SHP77 treated with DMSO at 0.1 percent for 48 hours (cell line): ENCODE measurements at regions not wholly inside any gene's neighbourhood (a gene's known extent, or its start where the extent isn't known, plus 50 kb on each side); places are given as distances from the start of the nearest gene placed in this dataset.
A peak's percentile ranks its signal among the peaks of the same experiment; 100 is the strongest.

Experiments
- DNase-seq: peaks from one replicate; lab custom pipeline; 2025; lab: John Stamatoyannopoulos, UW

DNA sequence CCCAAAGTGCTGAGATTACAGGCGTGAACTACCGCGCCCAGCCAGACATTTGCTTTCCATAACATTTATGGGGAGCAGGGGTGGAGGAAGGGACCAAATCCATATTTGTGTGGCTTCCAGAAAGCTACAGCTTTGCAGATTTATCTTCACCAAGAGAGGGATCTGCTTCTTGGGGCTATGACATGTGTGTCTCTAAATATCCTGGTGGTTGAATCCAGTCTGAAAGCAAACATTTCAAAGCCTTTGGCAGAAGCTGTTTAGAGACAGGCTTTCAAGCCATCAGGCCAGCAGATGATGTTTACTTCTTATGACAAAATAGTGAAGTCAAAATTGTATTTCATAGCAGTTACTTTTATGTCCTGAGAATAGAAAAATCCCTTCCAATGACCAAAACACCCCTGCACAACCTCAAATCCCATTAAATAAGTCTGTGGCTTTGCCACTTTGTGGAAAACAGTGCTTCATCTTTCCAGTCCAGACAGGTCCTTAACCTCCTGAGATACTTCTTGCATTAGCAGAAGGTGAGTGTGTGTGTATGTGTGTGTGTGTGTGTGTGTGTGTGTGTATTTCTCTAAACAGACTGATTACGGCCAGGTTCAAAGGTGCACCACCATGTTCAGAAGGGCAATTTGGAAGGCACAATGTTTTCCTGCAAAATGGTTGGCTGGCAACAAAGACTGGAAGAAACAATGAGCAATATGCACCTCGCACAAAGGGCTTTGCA is 191.4 kb upstream of the LRIG1 start:
- no peak for DNase-seq

DNA sequence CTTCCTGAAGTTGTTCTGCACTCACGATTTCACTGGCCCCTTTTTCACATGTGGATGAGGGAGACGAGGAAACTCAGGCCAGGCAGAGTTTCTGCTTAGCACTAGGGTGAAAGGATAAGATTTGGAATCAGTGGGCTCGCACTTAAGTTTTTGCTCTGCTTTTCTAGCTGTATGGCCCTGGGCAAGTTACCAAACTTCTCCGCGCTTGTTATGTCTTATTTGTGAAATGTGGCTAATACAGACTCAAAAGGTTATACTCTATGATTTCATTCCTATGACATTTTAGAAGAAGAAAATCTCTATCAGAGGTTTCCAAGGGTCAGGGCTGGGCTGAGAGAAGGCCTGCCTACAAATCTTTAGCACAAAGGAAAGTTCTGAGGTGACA is 191.9 kb upstream of the LRIG1 start:
- DNase-seq: no peak

DNA sequence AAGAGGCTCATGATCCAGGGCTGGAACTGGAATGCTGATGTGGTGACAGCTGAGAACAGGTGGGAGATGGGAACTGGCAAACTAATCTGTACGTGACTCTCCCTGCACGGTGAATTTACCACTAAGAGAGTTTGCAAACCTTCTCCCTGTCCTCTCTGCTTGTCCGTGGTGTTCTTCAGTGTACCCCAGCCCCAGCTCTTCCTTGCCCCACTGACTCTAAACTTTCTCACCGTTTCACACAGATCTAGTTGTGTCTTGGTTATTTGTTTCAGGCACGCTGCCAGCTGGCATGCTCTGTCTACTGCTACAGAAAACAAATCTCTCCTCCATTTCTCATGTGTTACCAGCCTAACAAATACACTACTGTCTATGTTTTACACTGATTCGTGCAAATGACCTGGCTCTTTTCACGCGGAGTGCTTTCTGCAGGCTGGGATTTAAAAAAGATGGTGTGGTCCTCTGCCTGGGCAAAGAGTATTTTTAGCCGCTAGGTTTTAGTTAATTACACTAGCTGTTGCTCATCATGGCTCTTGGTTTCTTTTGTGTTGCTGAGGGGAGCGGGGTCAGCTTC is 192.7 kb upstream of the LRIG1 start:
- DNase-seq: no peak

DNA sequence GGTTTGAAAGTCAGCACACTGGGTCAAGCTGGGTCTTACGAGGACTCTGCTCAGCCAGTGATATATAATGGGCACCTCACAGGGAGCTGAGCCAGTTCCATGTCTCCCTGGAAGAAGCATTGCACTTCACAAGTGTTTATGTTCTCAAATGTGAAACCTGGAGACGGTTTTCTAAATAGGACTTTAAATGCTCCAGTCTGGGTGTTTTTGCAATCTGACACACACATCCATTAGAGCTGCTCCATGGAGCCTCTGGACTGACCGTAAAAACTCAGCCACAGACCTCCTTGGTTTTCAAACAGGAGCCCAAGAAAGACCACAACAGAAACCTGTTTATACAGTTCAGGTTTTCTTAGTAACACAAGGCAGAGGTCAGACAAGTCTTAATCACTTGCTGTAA is 201.3 kb upstream of the LRIG1 start:
- DNase-seq: no peak

DNA sequence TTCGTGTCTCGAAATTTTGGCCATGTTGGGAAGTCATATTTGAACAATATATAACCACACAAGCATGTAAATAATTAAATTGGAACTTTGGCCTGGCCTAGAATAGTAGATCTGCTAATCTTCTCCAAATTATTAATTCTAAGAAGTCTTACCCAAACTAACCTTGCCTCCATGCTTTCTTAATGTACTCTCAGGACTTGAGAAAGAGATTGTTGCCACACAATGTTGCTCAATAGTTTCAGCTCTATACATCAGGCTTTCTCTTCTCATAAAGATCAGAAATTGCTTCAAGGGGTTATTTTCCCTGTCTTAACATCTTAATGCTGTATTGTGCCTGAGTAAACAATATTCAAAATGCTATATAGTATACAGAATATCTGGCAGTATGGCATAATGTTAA is 202.7 kb upstream of the LRIG1 start:
- no peak for DNase-seq

DNA sequence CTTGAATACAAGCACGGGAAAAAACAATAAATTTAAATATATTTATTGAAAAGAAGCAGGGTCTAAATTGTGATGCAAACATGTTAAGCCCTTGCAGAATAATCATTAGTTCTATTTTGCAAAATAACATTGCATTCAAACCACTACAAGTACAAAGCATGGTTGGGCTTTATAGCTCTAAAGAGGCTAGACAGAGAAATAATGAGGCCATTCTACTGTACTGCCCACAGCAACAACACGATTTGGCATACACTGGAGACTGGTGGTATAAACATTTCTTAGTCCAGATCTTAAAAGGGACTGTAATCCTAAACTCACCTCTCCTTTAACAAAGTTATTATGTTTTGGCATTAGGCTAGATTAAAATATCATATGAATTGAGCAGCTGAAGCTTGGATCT is 204.3 kb upstream of the LRIG1 start:
- DNase-seq: no peak

DNA sequence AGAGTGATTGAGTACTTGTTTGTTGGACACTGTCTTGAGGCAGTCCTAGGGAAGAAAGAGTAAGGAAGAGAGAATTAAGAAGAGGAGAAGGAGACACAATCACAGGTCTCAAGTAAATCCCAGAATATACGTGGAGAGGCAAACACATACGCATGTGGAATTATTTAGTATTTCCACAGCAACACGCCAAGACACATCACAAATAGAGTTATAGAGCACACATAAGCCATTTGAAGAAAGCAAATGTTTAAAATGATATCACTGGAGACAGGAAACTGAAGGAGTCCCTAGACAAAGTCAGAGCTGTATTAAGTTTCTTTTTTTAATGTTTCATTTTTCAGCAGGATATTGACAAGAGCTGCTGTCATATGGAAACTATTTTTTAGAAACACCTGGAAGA is 206.1 kb upstream of the LRIG1 start:
- no peak for DNase-seq

DNA sequence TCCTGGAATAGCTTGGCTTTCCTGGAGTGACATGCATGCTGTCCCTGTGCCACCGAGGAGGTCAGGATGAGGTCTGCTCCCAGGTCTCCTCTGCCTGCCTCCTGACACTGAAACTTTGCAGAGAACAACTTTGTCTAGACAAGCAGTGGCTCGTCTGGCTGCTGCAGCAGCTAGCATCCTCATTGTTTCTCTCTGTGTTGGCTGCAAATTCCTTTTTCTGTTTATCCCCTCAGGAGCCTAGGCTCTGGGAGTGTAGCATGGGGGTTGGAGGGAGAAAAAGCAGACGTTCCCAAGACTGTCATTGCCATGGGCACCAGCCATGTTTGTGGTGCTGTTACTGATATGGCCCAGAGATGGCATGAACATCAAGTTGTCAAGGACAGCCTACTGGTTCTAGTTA is 208.7 kb upstream of the LRIG1 start:
- DNase-seq: no peak

DNA sequence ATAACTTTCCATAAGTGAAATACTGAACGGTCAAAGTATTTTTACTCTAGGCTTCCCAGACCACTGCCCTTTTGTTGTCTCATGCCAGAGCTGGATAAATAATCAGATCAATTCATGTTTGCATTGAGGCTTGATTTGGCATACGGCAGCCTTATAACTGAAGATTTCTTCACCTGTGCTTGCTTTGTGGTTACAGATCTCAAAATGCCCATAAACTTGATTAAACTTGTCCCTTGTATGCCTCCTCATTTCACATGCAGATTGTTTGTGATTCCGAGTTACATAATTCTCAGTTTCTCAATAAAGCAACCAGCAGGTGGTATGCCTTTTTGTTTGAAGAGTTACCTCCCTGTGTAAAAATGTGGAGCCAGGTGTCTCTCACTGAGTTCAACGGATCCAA is 211.4 kb upstream of the LRIG1 start:
- peak; percentile 61 for DNase-seq

DNA sequence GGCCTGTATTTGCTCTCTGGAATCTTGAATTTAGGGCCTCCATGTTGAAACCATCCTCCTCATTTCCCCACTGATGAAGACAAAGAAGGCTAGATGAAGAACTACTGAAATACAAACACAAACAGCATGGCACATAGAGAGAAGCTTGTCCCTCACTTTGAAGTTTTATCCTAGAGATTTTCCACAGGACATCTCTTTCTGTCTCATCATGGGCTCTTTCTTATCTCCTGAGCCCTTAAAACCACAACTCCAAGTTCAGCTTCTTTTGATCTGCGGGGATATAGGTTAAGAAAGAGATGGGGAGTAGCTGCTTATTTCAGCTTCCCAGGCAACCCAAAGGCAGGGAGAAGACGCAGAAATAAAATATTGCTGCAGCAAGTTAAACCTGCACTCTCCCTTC is 213.1 kb upstream of the LRIG1 start:
- DNase-seq: no peak

DNA sequence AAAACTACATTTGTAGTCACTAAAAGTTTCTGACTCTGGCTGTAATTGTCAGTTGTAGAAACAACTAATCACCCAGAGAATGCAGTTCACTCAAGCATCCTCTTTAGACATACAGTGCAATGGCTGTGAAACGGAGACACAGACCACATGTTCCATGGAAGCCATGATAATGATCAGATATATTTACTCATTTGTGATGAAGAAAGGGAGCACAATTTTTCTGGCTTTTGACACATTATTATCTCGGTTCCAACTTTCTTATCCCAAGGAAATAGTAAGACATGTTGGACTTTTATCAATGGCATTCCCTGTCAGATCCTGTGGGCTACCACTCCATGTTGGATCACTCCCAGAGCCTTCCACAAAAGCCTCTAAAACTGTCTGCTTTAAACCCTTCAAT is 215.0 kb upstream of the LRIG1 start:
- DNase-seq: no peak

DNA sequence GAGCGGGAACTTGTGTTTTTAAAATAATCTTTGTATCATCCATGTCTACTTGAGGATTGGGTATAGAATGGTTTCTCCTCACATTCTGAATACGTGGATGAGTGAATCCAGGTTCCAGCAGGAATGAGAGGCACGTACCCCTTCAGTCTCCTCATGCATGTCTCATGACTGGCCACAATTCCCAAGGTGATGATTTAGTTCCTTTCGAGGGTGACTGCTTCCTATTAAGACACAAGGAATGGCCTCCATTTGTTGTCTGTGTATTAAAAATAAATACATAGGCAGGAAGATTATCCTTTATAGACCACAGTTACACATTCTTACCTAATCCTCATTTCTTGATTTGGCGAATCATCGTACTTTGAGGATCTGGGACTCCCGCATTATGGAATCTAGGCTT is 217.0 kb upstream of the LRIG1 start:
- DNase-seq: no peak

DNA sequence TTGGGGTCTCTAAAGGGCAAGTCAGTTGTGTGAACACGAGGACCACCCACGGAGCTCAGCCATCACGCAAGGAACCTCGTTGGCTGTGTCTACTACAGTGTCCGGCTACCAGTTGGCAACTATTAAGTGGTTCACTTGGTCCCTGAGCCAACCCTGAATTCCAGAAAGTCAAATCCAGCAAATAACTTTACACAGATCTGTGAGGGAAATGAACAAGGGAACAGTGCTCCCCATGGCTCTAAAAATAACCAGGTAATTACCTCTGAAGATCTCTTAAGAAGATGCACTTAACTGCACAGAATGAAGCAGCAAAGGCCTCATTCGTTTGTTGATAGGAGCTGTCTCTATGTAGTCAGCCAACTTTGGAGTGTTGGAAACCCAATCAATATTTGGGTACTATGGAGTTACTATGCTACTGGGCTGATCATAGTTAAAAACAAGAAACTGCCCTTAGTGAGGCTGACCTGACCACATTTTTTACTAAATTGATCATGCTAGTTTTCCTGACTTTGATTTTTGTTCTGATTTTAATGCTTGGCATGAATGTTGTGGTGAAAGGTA is 219.1 kb upstream of the LRIG1 start:
- no peak for DNase-seq

DNA sequence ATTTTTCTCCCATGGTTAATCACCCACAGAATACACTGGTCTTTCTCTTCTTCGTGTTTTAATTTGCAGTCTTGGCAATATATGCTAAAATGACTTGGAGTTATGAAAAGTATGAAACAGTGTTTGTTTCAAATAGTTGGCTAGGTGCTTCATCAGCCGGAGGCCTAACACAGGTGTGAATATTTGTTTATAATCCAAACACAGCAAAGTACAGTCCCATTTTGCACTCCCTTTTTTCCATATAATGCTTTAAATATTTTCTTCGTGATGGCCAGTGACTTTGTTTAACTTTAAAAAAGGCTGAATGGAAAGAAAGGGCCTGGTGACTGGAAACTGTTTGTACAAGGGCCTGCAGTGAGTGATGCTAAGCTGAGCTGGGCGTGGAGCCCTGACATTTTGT is 219.7 kb upstream of the LRIG1 start:
- no peak for DNase-seq

DNA sequence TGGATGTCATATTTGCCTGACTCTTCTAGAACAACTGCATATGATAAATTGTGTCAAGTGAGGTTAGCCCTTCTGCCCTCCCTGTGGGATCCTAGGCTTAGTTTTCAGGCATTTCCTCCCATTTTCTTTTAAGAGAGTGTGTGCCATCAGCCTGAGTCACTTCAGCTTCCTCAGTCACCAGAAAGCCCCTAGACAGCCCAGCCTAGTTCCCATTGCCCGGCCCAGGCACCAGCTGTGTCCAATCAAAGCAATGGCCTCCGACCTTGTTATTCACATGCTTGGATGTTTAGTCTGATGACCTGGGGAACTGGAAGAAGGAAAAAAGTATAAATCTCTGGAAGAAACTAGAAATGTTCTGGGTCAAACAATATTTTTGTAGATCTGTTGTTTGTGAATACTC is 221.9 kb upstream of the LRIG1 start:
- no peak for DNase-seq

DNA sequence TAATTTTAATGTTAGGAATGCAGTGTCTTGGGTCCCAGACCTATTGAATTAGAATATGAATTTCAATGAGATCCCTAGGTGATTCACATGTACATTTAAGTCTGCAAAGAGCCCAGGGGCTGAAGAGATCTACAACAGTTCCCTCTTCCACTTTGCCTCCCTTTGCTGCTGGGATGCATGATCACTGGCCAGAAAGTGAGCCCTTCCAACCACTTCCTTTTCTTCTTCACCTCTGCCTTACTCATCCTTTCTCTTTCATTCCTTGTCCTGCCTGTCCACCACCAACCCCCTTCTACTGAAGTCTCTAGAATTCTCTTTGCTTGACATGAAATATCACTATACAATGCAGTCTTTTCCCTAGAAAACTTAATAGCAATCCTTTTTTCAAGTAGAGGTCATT is 222.4 kb upstream of the LRIG1 start:
- DNase-seq: no peak

DNA sequence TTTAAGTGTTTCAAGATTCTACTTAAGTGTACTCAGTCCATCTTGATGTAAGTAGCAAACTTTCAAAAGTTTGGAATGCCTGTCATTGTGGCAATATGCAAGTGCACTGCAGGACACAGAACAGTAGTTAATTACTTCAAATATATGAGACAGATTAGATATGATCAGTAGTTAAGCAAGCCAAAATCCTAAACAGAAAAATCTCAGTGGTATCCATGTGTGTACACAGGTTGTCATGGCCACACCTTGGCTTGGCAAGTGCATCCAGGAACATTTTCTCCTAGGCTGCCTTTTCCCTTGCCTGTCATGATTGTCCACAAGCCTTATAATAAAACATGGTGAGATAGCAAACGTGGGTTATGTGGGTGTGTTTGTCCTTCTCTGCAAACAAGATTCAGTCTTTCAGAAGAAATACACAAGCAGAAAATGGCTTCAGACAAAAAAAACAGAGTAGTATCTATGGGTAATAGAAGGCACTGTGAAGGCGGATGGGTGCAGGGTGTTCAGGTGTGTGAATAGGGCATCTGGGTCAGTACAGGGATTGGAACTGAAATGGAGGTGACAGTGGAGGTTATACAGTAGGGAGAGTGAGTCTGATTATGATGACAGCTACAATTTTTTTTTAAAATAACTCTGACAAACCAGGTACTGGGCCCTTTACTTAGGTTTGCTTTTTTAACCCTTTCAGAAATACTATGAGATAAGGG is 229.0 kb upstream of the LRIG1 start:
- no peak for DNase-seq

DNA sequence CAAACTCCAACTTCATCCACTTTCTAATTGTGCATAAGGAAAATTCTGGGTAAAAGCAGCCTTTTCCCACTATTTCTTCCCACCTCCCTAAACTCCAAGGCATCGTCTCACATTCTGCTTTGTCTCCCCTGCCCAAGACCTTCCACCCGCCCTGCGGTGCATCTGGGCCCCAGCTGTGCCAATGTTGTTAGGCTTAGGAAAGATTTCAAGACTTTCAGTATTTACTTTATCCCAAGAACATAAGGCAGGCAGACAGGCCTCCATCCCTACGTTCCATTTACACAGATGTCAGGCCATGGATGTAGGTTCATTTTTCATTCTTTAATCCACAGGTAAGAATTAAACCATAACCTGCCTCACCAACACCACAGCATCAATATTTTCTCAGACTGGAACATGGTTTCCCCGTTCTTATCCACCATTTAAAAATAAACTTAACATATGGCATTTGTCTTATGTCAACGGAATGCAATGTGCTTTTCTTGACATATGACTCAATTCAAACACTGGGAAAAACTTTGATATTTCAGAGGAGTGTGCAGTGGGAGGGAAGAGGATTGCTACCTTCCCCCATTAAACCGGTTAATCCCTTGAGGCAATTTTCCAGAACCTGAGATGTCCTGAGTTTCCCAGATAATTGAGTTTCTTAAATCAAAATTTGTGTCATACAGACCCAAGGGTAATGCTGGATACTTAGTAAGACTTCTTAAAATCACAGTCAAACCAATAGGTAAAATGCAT is 238.0 kb upstream of the LRIG1 start:
- DNase-seq: no peak

DNA sequence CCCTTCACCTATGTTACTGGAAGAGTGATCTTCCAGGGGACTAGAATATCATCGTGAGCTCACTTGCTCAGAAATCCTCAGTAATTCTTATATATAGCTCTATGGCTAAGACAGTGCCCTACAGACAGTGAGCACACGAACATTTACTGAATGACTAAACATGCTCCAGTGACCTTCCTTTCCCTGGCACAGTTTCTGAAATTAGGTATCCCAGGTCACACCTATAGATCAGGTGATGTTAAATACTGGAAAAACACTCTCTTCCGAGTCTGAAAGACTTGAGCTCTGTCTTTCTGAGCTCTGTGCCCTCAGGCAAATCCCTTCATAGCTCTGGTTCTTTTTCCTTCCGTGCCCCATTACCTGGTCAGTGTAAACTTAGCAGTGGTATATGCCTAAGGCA is 239.4 kb upstream of the LRIG1 start:
- DNase-seq: no peak

DNA sequence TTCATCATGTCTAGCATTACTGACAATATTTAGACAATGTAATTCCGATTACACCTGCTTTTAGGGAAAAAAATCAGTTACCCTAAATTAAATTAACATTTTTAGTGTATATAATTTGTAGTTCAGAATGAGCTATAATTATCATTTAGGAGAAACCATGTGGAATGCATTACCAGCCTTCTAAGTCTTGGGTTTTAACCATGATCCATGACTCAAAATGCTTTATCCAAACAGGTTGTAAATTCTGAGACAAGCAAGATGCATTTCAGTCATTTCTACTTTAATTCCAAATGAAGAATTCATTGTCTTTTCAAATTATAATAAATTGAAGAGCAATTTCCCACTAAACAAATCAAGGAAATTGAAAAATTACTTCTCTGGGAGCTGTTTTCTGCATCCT is 243.7 kb upstream of the LRIG1 start:
- no peak for DNase-seq

DNA sequence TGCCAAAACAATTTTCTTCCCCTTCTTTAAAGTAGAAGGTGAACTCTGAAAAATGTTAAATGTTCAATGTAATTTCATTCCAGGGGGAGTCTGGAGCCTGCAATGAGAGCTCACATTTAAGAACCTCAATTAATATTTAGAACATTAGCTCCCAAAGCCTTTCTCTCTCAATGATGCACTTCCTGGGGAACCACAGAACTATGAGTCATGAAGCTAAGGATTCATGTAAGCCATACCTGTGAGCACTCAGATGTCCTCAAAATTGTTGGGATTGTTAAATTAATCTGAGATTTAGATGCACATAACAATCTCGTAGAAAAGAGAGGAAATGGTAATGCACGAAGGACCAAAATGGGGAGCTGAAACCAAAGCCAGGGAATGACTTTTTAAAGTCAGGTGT is 244.2 kb upstream of the LRIG1 start:
- DNase-seq: no peak

DNA sequence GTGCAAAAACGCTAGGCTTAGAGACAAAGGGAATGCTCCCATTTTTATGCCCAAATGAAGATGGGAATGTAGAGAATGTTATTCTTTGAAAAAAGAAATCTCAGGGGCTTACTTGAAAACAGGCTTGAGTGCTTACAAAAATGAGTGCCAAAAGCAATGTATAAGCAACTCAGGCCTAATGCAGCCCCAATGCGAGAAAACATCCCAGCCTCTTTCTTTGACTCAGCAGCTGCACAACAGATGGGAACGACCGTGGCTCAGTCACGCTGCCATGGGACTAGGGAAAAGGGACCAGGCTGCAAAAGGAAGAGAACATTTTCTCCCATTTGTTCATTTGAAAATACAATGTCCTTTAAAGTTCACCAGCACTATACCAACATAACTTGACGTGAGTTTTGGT is 246.4 kb upstream of the LRIG1 start:
- no peak for DNase-seq

DNA sequence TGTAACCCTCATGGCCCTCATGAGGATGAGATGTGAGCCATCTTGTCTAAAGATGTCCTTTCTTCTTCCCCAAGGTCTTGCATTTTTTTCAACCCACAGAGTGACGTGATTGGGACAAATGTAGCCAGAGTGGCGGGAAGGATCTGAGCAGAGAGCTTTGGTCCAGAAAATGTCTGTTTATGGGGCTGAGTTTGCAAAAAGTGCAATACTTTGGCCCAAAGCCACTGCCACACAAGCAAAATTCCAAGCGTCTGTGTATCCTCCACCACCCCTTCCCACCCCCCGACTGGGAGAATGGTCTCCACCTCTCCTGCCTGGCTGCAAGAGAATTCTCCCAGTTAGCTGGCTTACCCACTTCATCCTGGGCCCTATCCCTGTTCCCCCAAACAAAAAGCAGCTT is 246.9 kb upstream of the LRIG1 start:
- no peak for DNase-seq
